HUES6 (cell line): ENCODE measurements at regions not wholly inside any gene's neighbourhood (a gene's known extent, or its start where the extent isn't known, plus 50 kb on each side); places are given as distances from the start of the nearest gene placed in this dataset.

Source experiments
- H3K27ac ChIP-seq: 2 replicates; pipeline ENCODE4 v1.7.0; 2013; ENCODE audit warnings: low read depth, mild to moderate bottlenecking, low read length, inconsistent platforms
- H3K27me3 ChIP-seq: 2 replicates; pipeline ENCODE4 v1.6.1; 2013; ENCODE audit warnings: low read length; ENCODE audit not compliant: control insufficient read depth, insufficient read depth
- H3K36me3 ChIP-seq: 2 replicates; pipeline ENCODE4 v1.6.1; 2013; ENCODE audit warnings: low read length; ENCODE audit not compliant: control insufficient read depth, insufficient read depth
- H3K4me1 ChIP-seq: 2 replicates; pipeline ENCODE4 v1.6.1; 2013; ENCODE audit warnings: low read length; ENCODE audit not compliant: control insufficient read depth, insufficient read depth
- H3K4me3 ChIP-seq: 2 replicates; pipeline ENCODE4 v1.5.1; 2013; ENCODE audit warnings: low read depth, low read length
- H3K9ac ChIP-seq: one replicate; pipeline ENCODE4 v1.6.1; 2013; ENCODE audit warnings: mild to moderate bottlenecking, low read length
- H3K9me3 ChIP-seq: 2 replicates; pipeline ENCODE4 v1.6.1; 2013; ENCODE audit warnings: low read depth, low read length; ENCODE audit not compliant: control insufficient read depth, insufficient read depth

DNA sequence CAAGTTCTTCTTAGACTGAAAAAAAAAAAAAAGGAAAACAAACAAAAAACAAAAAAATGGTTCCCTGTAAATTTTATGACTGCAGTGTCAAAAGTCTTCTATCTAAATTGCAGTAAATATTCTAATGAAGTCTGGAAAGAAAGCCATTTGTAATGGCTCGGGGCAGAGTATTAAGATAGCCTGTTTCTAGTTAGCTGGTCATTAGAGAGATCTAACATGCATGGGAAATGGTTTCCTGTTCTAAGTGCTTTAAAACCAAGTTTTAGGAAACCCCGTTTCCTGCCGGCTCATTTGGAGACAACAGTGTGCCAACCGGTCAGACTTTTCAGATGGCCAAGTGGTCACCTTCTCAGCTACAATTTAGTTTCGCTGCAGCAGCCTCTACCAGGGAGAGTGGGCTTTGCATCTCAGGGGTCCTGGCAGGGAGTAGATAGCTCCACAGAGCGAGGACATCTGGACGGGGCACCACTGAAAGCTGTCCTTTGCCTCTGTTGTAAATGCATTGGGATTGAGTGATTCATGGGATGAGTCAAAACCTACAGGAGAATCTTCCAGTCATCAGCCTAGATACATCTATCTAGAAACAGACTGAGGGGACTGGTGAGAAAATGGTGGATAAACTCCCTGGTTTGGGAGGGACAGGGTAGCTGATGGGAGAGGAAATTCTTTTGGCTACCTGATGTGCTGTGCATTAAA lies 473.2 kb upstream of the SALL1 start:
- H3K9ac ChIP-seq = no peak overlapping the region
- H3K4me3 ChIP-seq = no peak overlapping the region
- H3K4me1 ChIP-seq = peaks cover 11% of the 10 kb centered on the region
- H3K36me3 ChIP-seq = no peaks in the 10 kb centered on the region
- no peak overlapping the region for H3K27ac ChIP-seq
- peaks cover 6% of the 10 kb centered on the region; the same call in 1 of the 2 replicates for H3K9me3 ChIP-seq
- H3K27me3 ChIP-seq = peaks cover 27% of the 10 kb centered on the region

- Histone ChIP-seq H3K36me3 (no peaks in the 10 kb centered on the region), H3K4me3 (no peak overlapping the region), H3K27me3 (peaks cover under 1% of the 10 kb centered on the region; the same call in 1 of the 2 replicates), H3K27ac (no peak overlapping the region), H3K9me3 (no peaks in the 10 kb centered on the region), H3K9ac (no peak overlapping the region), H3K4me1 (peaks cover 11% of the 10 kb centered on the region)
Measured at GRCh38 chr16:51621610-51622009, 470.5 kb upstream of the SALL1 start.

GRCh38 chr16:51615141-51615540 lies 464.1 kb upstream of the SALL1 start:
- H3K9ac ChIP-seq = no peak overlapping the region
- no peak overlapping the region for H3K27ac ChIP-seq
- H3K4me3 ChIP-seq = no peak overlapping the region
- H3K27me3 ChIP-seq = no peaks in the 10 kb centered on the region
- H3K9me3 ChIP-seq = no peaks in the 10 kb centered on the region
- 0 out of 2 replicates have a peak, but pooled peaks cover 3% of the 10 kb centered on the region for H3K4me1 ChIP-seq
- no peaks in the 10 kb centered on the region for H3K36me3 ChIP-seq

DNA sequence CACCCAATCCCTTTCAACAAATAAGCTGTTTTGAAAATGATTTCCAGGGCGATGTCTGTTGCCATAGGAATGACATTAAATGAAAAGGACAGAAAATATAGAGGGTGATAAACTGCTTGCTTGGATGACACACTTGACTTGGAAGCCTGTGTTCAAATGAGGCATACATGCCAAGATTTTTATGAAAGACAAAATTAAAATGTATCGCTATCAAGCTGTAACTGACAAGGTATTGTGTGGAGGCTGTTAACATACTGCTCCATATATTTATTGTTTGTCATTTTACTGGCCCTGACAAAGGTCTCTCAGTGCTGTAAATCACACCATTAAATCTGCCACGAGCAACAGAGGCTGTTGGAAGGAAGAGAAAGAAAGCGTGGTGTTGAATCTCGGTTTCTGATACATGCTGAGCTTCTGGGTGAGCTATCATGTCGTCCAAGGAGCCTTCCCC lies 456.2 kb upstream of the SALL1 start:
- H3K27me3 ChIP-seq = no peaks in the 10 kb centered on the region
- H3K4me3 ChIP-seq = no peak overlapping the region
- H3K4me1 ChIP-seq = no peaks in the 10 kb centered on the region
- H3K9ac ChIP-seq = no peak overlapping the region
- H3K27ac ChIP-seq = no peak overlapping the region
- H3K9me3 ChIP-seq = no peaks in the 10 kb centered on the region
- H3K36me3 ChIP-seq = no peaks in the 10 kb centered on the region

DNA sequence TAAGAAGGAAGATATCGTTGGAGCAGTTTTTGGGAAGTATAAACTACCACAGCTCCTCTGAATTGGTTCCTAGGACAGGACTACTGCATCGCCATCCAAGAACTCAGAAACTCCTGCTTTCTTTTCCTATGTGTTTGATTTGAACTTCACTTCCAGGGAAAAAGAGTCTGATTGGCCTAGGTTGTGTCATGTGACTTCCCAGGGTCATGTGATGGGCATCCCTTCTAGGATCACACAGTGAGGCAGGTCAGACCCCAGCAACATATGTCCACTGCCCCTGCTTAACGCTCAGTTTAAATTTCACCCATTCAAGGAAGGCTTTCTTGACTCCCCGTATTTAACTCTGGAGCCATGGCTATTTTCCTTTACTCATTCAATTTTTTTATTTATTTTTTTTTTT lies 445.2 kb upstream of the SALL1 start:
- no peaks in the 10 kb centered on the region for H3K27me3 ChIP-seq
- H3K4me1 ChIP-seq = peaks cover 14% of the 10 kb centered on the region
- no peaks in the 10 kb centered on the region for H3K36me3 ChIP-seq
- no peak overlapping the region for H3K9ac ChIP-seq
- H3K9me3 ChIP-seq = peaks cover 19% of the 10 kb centered on the region
- no peak overlapping the region for H3K4me3 ChIP-seq
- no peak overlapping the region for H3K27ac ChIP-seq

DNA sequence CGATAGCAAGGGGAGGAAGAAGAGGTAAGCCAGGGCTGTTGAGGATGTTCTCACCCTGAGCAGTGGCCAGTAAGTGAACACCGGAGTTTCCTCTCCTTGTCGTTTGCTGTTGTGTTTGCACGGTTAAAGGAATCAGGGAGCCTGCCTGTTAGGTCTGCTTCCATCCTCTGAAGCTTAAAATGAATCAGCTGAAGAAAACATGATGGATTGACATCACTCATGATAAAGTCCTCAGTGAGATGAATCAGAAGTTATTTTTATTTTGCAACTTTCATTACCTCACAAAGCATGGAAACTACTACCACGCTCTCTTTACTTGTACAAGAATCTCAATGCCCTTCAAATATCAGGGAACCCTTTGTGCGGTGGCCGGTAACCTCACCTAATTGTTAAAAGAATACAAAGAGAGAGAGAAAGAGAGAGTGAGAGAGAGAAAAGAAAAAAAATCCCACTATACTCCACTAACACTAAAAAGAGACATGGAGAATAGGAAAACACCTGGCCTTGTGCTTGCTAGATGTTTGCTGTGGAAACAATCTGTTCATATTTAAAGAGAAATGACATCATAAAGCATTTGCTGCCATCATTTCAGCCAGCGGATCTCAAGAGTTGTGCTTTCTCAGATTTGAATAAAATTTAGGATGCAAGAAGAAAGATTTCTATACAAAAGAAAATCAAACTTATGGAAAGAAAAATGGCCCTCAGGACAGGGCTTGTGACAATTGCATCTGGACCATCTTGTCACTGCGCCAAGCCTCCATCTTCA lies 441.6 kb upstream of the SALL1 start:
- Histone ChIP-seq H3K36me3 (no peaks in the 10 kb centered on the region), H3K9me3 (peaks cover 6% of the 10 kb centered on the region), H3K4me3 (no peak overlapping the region), H3K27me3 (no peaks in the 10 kb centered on the region), H3K9ac (no peak overlapping the region), H3K4me1 (peaks cover 14% of the 10 kb centered on the region), H3K27ac (no peak overlapping the region)

GRCh38 chr16:51592001-51592501 lies 441.0 kb upstream of the SALL1 start:
- H3K4me1 ChIP-seq = peaks cover 14% of the 10 kb centered on the region
- no peak overlapping the region for H3K9ac ChIP-seq
- H3K36me3 ChIP-seq = no peaks in the 10 kb centered on the region
- no peak overlapping the region for H3K27ac ChIP-seq
- no peaks in the 10 kb centered on the region for H3K27me3 ChIP-seq
- no peak overlapping the region for H3K4me3 ChIP-seq
- no peaks in the 10 kb centered on the region for H3K9me3 ChIP-seq

GRCh38 chr16:51591480-51591879 lies 440.4 kb upstream of the SALL1 start:
- Histone ChIP-seq H3K4me1 (peaks cover 14% of the 10 kb centered on the region), H3K4me3 (no peak overlapping the region), H3K9me3 (no peaks in the 10 kb centered on the region), H3K36me3 (no peaks in the 10 kb centered on the region), H3K9ac (no peak overlapping the region), H3K27ac (no peak overlapping the region), H3K27me3 (no peaks in the 10 kb centered on the region)

DNA sequence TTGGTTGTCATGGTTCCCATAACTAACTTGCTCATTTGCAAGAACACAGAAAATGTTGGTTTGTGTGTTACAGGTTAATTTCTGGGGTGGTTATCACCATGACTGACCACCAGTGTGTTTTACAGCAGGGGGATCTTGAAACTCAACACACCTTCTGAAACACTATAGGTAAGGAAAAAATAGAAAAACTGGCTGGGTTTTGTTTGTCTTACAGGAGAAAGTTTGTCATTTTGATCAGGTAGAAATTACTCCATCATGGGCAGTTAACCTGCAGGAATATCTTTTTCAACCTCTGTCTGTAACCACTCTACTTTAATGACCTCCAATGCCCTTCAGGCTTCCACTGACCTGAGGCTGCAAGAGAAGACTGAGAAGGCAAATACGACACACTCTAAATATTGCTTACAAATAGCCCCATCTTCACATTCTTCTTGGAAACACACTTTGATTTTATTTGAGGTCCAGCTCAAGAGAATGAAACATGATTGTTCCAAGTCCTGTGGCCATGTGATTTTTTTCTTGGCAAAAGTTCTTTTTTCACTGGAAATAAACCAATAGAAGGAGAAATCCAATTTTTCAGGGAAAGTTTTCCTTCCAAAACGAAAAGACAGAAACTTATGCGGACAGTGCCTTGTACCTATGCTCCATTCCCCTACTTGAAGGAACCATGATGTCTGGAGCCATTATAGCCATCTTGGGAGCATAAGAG lies 428.7 kb upstream of the SALL1 start:
- H3K27ac ChIP-seq = no peak overlapping the region
- no peak overlapping the region for H3K9ac ChIP-seq

GRCh38 chr16:51577621-51578303 lies 426.7 kb upstream of the SALL1 start:
- no peak overlapping the region for H3K9ac ChIP-seq
- H3K36me3 ChIP-seq = no peaks in the 10 kb centered on the region
- H3K9me3 ChIP-seq = no peaks in the 10 kb centered on the region
- H3K4me1 ChIP-seq = peaks cover 20% of the 10 kb centered on the region
- no peaks in the 10 kb centered on the region for H3K27me3 ChIP-seq
- H3K4me3 ChIP-seq = no peak overlapping the region
- H3K27ac ChIP-seq = no peak overlapping the region

More for the DNA sequence above, 428.7 kb upstream of the SALL1 start:
- Histone ChIP-seq H3K36me3 (no peaks in the 10 kb centered on the region), H3K9me3 (no peaks in the 10 kb centered on the region), H3K27me3 (no peaks in the 10 kb centered on the region), H3K4me1 (peaks cover 20% of the 10 kb centered on the region), H3K4me3 (no peak overlapping the region)
